Keratinocyte (primary cell): ENCODE measurements at regions not wholly inside any gene's neighbourhood (a gene's known extent, or its start where the extent isn't known, plus 50 kb on each side); places are given as distances from the start of the nearest gene placed in this dataset.

ENCODE experiments used
- CTCF ChIP-seq, 3 experiments: IDR thresholded peaks in 1 of 3; conservative IDR thresholded peaks in 1 of 3; optimal IDR thresholded peaks in 1 of 3; 2 replicates in 2 of 3; 3 replicates in 1 of 3; pipeline versions ENCODE3 to v1.5.1; 2011; ENCODE audit warnings: low read length in 3 of 3, mild to moderate bottlenecking in 3 of 3, moderate library complexity in 2 of 3, control low read depth in 1 of 3, inconsistent platforms in 1 of 3; ENCODE audit not compliant: insufficient read depth in 2 of 3; ENCODE audit errors: extremely low read depth in 1 of 3
- EZH2 ChIP-seq: IDR thresholded peaks from one replicate; pipeline ENCODE4 v1.6.1; 2012; ENCODE audit warnings: inconsistent platforms, mild to moderate bottlenecking, low read length, moderate library complexity

- TF ChIP-seq EZH2: no peak
- TF ChIP-seq CTCF (optimal IDR thresholded peaks at IDR 0.05 in 1 of 3, IDR thresholded peaks at IDR 0.05 in 1 of 3, conservative IDR thresholded peaks at IDR 0.05 in 1 of 3; ENCODE audit: extremely low read depth in 1 of 3, insufficient read depth in 2 of 3, low read length in 3 of 3): no peak
Observed at GRCh38 chr2:38171208-38171855, 95.4 kb upstream of the CYP1B1 start.
